Activated naive CD4-positive, alpha-beta T cell treated with anti-CD3 and anti-CD28 coated beads, Interleukin-2, amount 50 U/mL, for 24 hours (primary cell): ENCODE measurements at regions not wholly inside any gene's neighbourhood (a gene's known extent, or its start where the extent isn't known, plus 50 kb on each side); places are given as distances from the start of the nearest gene placed in this dataset.
A peak's percentile ranks its signal among the peaks of the same experiment; 100 is the strongest.

Experiments
- H3K27ac Mint-ChIP-seq: one replicate; pipeline ENCODE4 v1.8.0; 2021; ENCODE audit warnings: mild to moderate bottlenecking, mixed read lengths
- H3K27me3 Mint-ChIP-seq: one replicate; pipeline ENCODE4 v1.8.0; 2021; ENCODE audit warnings: mixed read lengths
- H3K36me3 Mint-ChIP-seq: one replicate; pipeline ENCODE4 v1.8.0; 2021; ENCODE audit warnings: mixed read lengths
- H3K4me1 Mint-ChIP-seq: one replicate; pipeline ENCODE4 v1.8.0; 2021; ENCODE audit warnings: mixed read lengths
- H3K4me3 Mint-ChIP-seq: one replicate; pipeline ENCODE4 v1.8.0; 2021; ENCODE audit warnings: mild to moderate bottlenecking, mixed read lengths
- H3K9me3 Mint-ChIP-seq: one replicate; pipeline ENCODE4 v1.8.0; 2021; ENCODE audit warnings: mixed read lengths

DNA sequence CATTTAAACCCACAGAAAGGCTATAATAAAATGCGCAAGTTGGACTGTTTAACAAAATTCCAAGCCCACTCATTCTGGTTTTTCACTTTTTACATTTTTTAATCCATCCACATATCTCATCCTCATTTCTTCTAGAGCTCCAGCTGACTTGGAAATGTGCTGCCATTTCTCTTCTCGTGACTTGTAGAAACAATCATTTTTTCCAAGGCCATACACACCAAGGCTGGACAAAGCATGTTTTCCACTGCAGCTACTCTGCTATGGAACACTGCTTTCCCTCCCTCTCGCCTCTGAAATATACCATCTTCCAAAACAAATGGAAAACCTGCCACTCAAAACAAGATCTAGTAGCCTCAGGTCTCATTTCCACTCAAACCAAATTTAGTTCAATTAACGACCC lies 141.1 kb downstream of the ESM1 start:
- no peak overlapping the region for H3K27ac Mint-ChIP-seq
- H3K36me3 Mint-ChIP-seq = no peaks in the 10 kb centered on the region
- H3K9me3 Mint-ChIP-seq = no peaks in the 10 kb centered on the region
- H3K4me1 Mint-ChIP-seq = peaks cover 10% of the 10 kb centered on the region
- H3K27me3 Mint-ChIP-seq = no peaks in the 10 kb centered on the region
- H3K4me3 Mint-ChIP-seq = no peak overlapping the region

DNA sequence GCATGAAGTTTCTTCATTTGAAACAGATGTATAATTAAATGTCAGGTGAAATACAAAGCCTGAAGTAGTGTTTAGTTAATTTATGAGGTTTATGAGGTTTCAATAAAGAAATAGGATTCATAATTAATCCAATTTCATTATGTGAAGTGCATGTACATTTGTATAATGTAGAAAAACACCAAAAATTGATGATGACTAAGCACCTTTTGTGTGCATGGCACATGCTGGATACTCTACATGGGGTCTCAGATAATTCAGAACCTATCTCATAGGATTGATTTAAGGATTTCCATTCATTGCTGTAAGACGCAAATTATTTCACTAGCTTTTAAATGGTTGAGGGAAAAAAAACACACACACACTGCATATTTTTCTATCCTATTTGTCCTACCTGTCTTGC lies 143.9 kb downstream of the ESM1 start:
- H3K4me3 Mint-ChIP-seq = no peak overlapping the region
- H3K4me1 Mint-ChIP-seq = peaks cover 10% of the 10 kb centered on the region
- H3K9me3 Mint-ChIP-seq = no peaks in the 10 kb centered on the region
- H3K27me3 Mint-ChIP-seq = no peaks in the 10 kb centered on the region
- no peaks in the 10 kb centered on the region for H3K36me3 Mint-ChIP-seq
- H3K27ac Mint-ChIP-seq = no peak overlapping the region

DNA sequence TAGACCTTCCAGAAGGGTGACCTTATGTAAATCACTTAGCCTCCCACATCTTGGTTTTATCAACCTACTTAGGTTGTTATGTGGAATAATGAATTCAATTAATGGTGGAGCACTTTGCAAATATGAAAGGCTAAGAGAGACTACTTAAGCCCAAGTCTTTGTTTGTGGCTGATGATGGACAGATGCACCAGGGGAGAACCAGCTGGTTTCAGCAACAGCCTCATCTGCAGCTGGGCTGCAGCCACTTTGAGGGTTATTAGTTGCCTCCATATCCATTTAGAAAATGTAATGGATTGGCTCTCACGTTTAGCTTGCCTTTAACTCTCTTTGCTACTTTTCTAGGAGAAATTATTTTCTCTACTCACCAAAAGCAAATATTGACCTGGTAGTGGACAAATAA lies 146.6 kb downstream of the ESM1 start:
- no peaks in the 10 kb centered on the region for H3K27me3 Mint-ChIP-seq
- H3K4me1 Mint-ChIP-seq = peaks cover 9% of the 10 kb centered on the region
- no peaks in the 10 kb centered on the region for H3K36me3 Mint-ChIP-seq
- no peak overlapping the region for H3K4me3 Mint-ChIP-seq
- no peaks in the 10 kb centered on the region for H3K9me3 Mint-ChIP-seq
- no peak overlapping the region for H3K27ac Mint-ChIP-seq

DNA sequence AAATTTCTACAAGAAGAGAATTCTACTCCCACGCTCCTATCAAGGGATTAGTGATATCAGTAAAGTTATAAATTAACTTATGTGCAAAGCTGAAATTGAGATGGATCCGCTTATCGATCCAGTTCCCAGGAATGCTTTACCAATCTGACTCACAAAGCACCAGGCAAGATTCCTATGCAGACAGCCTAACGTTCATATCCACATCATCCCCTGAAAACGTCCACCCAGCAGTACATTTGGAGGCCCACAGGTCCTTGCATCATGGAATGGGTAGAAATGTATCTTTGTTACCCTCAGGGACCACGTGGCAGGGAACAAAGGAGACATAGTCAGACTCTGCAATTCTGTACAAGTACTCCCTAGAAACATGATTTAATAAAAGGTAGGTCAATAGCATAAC lies 147.4 kb downstream of the ESM1 start:
- Mint-ChIP-seq H3K4me1 (peaks cover 17% of the 10 kb centered on the region), H3K36me3 (no peaks in the 10 kb centered on the region), H3K4me3 (no peak overlapping the region), H3K27ac (no peak overlapping the region), H3K27me3 (no peaks in the 10 kb centered on the region), H3K9me3 (no peaks in the 10 kb centered on the region)

- no peak overlapping the region for H3K27ac Mint-ChIP-seq
- H3K9me3 Mint-ChIP-seq = no peaks in the 10 kb centered on the region
- no peaks in the 10 kb centered on the region for H3K36me3 Mint-ChIP-seq
- H3K4me3 Mint-ChIP-seq = no peak overlapping the region
- H3K4me1 Mint-ChIP-seq = peaks cover 21% of the 10 kb centered on the region
- no peaks in the 10 kb centered on the region for H3K27me3 Mint-ChIP-seq
Measured at GRCh38 chr5:54837093-54837492, 148.3 kb downstream of the ESM1 start.

DNA sequence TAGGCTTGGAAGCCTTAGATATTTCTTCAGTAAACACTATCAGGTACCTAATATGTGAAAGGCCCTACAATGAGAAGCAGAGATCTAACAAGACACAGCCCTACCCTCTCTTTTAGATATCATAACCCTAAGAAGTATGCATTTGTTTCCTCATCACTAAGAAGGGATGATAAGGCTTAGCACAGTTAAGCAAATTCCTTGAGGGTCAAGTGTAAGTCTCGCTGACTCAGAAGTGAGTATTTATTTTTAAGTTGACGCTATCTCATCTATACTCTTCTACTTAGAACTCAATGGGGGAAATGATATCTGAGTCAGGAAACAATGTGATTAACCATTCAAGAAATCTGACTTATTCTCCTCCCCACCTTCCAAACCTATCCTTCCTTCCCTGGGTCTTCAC lies 149.7 kb downstream of the ESM1 start:
- Mint-ChIP-seq H3K9me3 (no peaks in the 10 kb centered on the region), H3K27ac (no peak overlapping the region), H3K27me3 (no peaks in the 10 kb centered on the region), H3K4me3 (no peak overlapping the region), H3K4me1 (peaks cover 21% of the 10 kb centered on the region), H3K36me3 (no peaks in the 10 kb centered on the region)

GRCh38 chr5:54834121-54834842 lies 151.1 kb downstream of the ESM1 start:
- no peak overlapping the region for H3K4me3 Mint-ChIP-seq
- peaks cover 21% of the 10 kb centered on the region for H3K4me1 Mint-ChIP-seq
- H3K27ac Mint-ChIP-seq = peak overlapping the region; percentile 38
- no peaks in the 10 kb centered on the region for H3K36me3 Mint-ChIP-seq
- no peaks in the 10 kb centered on the region for H3K9me3 Mint-ChIP-seq
- no peaks in the 10 kb centered on the region for H3K27me3 Mint-ChIP-seq

DNA sequence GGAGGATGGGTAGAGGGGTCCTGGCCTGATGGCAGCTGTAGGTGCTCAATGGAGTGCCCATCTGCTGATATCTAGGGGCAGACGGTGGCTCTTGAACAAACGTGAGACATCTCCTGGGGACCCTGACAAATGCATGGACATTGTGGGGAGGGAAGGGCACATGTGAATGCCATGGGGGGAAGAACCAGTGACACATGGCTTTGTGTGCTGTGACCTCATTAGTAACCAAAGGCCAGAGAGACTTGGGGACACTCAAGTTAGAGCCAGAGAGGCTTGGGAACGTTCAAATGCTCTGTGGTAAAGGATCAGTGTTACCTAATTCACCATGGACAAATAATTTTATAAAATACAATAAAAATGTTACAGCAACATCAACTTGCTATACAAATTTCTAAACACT lies 151.8 kb downstream of the ESM1 start:
- no peak overlapping the region for H3K27ac Mint-ChIP-seq
- H3K27me3 Mint-ChIP-seq = no peaks in the 10 kb centered on the region
- peaks cover 21% of the 10 kb centered on the region for H3K4me1 Mint-ChIP-seq
- no peaks in the 10 kb centered on the region for H3K9me3 Mint-ChIP-seq
- H3K4me3 Mint-ChIP-seq = no peak overlapping the region
- no peaks in the 10 kb centered on the region for H3K36me3 Mint-ChIP-seq

- Mint-ChIP-seq H3K4me1 (peaks cover 21% of the 10 kb centered on the region), H3K27ac (no peak overlapping the region), H3K27me3 (no peaks in the 10 kb centered on the region), H3K36me3 (no peaks in the 10 kb centered on the region), H3K9me3 (no peaks in the 10 kb centered on the region), H3K4me3 (no peak overlapping the region)
Measured at GRCh38 chr5:54832858-54833257, 152.5 kb downstream of the ESM1 start.

DNA sequence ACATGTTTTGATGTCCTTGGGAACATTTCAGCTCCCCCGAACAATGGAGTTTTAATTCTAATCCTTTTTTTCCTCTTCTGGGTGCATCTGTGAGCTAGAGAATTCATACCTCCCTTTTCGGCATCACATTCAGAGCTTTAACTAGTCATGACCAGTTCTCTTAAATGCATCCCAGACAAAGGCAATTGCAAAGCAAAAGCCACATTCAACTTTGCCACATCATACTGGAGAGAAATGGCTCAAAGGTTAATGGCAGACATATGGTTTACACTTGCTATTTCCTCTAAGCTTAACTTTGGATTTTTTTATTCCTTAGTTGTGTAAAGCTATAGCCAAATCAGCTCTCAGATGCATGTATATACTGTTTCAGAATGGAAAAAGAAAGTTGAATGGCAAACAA lies 153.3 kb downstream of the ESM1 start:
- Mint-ChIP-seq H3K4me1 (peaks cover 21% of the 10 kb centered on the region), H3K4me3 (no peak overlapping the region), H3K36me3 (no peaks in the 10 kb centered on the region), H3K27ac (no peak overlapping the region), H3K9me3 (no peaks in the 10 kb centered on the region), H3K27me3 (no peaks in the 10 kb centered on the region)

DNA sequence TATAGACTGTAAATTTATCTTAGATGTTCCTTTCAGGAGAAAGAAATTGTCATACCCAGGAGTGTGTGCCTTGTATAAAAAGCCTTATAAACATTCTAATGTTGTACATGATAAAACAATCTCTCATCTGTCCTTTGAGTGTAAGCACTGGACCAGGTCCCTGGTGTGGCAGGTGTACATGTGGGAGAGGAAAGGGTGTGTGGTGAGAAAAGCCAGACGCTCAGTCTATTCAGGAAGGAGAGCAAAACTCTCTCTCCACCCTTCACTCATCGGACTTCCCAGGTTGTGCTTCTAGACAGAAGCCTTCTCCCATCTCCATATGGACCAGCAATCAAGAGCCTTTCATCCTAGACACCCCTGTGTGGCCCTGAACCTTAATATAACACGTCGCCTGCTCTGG lies 154.2 kb downstream of the ESM1 start:
- H3K27ac Mint-ChIP-seq = no peak overlapping the region
- no peaks in the 10 kb centered on the region for H3K27me3 Mint-ChIP-seq
- H3K4me1 Mint-ChIP-seq = peaks cover 21% of the 10 kb centered on the region
- H3K36me3 Mint-ChIP-seq = no peaks in the 10 kb centered on the region
- H3K4me3 Mint-ChIP-seq = no peak overlapping the region
- H3K9me3 Mint-ChIP-seq = no peaks in the 10 kb centered on the region

DNA sequence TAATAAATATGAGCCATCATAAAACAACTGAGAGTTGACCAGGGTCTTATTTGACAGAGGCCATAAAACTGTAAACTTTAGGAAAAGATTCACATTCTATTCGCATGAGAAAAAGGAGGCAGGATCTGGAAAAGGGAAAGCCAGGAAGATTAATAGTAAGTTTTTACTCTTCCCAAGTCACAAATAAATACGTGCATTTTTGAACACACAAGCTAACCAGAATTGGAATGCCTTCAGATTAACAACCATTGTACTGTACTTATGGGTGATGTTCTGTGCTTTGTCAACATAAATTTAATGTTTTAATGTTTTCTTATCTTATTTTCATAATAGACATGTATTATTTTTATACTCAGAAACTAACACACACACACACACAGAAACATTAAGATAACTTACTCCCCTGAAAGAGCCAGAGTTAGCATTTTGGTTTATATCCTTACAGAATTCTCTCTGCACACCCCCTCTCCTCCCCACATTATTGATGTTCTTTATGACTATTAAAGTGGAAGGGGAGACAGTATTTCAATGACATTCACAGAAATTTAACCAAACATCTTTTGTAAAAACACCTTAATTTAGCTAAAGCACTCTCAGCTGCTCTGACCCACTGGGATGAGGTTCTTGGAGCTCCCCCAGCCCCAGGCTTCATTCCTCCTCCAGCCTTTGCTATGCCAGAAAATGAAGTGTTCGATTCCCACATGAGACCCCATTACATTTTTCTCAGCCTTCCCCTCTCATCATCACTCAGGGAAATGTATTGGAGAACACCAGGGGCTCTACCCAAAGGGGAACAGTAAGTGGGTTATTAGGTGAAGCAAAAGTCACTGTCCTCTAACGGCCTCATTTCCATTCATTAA lies 155.5 kb downstream of the ESM1 start:
- Mint-ChIP-seq H3K9me3 (no peaks in the 10 kb centered on the region), H3K27ac (no peak overlapping the region), H3K4me3 (no peak overlapping the region), H3K36me3 (no peaks in the 10 kb centered on the region), H3K27me3 (no peaks in the 10 kb centered on the region), H3K4me1 (peaks cover 21% of the 10 kb centered on the region)

DNA sequence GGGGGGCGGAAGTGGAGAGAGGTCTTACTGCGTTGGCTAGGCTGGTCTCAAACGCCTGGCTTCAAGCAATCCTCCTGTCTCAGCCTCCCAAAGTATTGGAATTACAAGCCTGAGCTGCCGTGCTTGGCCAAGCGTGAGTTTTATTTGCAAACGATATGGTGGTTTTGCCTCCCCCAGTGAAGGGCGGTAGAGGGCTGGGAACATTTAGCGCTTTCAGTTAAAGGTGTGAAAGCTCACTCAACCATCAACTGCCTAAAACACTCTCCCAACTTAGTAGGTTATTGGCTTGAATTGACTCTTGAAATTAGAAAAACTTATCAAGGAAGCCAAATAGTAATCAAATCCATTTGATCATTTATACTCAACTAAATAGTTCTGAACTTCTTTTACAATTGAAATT lies 156.3 kb downstream of the ESM1 start:
- no peaks in the 10 kb centered on the region for H3K36me3 Mint-ChIP-seq
- H3K9me3 Mint-ChIP-seq = no peaks in the 10 kb centered on the region
- H3K27ac Mint-ChIP-seq = no peak overlapping the region
- peaks cover 15% of the 10 kb centered on the region for H3K4me1 Mint-ChIP-seq
- no peaks in the 10 kb centered on the region for H3K27me3 Mint-ChIP-seq
- no peak overlapping the region for H3K4me3 Mint-ChIP-seq

DNA sequence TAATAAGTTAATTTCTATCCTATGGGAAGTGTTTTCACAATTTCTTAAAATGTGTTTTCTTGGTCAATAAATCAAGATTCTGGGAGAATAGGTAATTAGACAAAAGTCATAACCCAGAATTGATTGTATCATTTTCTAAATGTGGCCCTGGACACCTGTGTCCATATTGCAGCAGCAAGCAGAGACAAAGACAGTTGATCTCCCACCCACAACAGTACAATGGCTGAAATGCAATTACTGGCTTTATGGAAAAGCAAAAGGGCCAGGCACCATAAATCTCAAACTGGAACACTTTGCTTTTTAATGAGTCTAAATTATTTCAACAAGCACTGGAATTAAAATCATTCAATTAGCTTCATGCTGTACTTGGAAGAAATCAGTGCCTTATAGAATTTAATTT lies 157.2 kb downstream of the ESM1 start:
- Mint-ChIP-seq H3K9me3 (no peaks in the 10 kb centered on the region), H3K27ac (no peak overlapping the region), H3K27me3 (no peaks in the 10 kb centered on the region), H3K36me3 (no peaks in the 10 kb centered on the region), H3K4me1 (peaks cover 5% of the 10 kb centered on the region), H3K4me3 (no peak overlapping the region)

DNA sequence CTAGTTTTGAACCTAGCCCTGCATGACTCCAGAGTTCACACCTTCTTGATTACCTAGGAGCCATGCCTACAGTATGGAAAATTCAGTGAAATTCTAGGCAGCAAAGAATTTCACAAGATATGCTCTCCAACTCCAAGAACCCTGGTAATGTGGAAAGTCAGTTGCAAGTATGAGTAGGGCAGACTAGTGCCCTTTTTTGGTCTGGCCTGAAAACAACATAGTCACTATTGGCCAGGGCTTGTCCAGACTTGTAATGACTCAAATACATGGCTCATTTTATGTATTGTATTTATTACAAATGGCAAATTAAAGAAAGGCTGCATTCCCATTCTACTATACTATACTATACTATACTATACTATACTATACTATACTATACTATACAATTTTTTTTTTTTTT lies 160.4 kb downstream of the ESM1 start:
- Mint-ChIP-seq H3K27ac (no peak overlapping the region), H3K27me3 (no peaks in the 10 kb centered on the region), H3K9me3 (no peaks in the 10 kb centered on the region), H3K36me3 (no peaks in the 10 kb centered on the region), H3K4me3 (no peak overlapping the region), H3K4me1 (no peaks in the 10 kb centered on the region)

GRCh38 chr5:54823006-54823405 lies 162.4 kb downstream of the ESM1 start:
- Mint-ChIP-seq H3K4me1 (no peaks in the 10 kb centered on the region), H3K36me3 (no peaks in the 10 kb centered on the region), H3K27me3 (no peaks in the 10 kb centered on the region), H3K27ac (no peak overlapping the region), H3K4me3 (no peak overlapping the region), H3K9me3 (no peaks in the 10 kb centered on the region)
